GM19240 (cell line): ENCODE measurements at regions not wholly inside any gene's neighbourhood (a gene's known extent, or its start where the extent isn't known, plus 50 kb on each side); places are given as distances from the start of the nearest gene placed in this dataset.

Experiments used
- DNase-seq: peaks from one replicate; pipeline ENCODE4 v3.0.0; 2011; ENCODE audit warnings: low spot score; ENCODE audit not compliant: insufficient read length

- no peak for DNase-seq
Observed at GRCh38 chr16:86864586-86864985, 286.2 kb downstream of the FOXL1 start.

DNA sequence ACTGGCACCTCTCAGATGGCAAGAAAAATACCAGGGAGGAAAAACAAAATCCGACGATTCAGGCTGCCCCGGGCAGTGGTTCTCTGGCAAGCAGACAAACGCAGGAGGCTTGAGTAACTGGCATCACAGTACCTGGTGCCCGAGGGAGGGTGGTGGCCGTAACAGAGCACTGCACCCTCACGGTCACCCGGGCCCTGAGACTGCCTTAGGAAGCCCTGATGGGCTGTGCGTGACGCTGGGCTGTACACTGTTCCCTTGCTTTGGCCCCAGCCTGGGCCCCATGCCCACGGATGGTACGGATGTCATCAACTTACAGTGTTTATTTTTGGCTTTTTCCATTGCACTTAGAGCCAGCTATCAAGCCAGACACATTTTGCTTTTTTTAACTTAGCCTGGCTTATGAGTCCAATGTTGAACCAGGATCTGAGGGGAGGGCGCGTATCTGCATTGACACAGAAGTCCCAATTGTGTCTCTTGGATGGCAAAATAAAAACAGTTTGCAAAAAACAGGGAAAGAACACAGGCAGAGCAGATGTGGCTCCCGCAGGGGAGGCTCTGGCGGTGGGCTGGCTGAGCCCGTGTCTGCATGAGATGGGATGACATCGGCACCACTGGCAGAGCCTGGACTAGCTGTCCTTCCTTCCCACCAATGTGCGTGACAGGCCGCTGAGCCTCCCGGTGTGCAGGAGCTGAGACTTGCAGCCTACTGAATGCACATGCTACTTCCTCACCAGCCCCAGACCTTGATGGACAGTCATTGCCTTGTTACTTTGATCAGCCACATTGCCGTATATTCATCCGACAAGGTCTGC is 287.7 kb downstream of the FOXL1 start:
- no peak for DNase-seq

GRCh38 chr16:86866986-86867722 is 288.8 kb downstream of the FOXL1 start:
- no peak for DNase-seq

DNA sequence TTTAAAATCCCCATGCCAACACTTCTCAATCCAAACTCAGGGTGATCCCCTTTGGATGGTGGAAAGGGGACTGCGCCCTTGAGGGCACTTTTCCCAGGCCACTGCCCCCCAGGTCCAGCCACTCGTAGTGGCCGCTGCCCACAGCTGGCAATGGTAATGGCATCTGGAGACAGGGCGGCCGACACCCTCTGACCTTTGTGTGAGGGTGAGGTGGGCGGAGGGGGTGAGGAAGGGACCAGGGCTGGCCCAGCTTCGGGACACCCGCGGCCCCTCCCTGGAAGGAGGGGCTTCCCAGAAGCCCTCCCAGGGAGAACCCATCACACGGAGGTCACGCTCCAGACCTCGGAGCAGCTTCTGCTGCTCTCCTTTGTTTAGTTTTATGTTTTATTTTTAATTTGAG is 289.7 kb downstream of the FOXL1 start:
- no peak for DNase-seq

GRCh38 chr16:86868786-86869185 is 290.4 kb downstream of the FOXL1 start:
- no peak for DNase-seq

DNA sequence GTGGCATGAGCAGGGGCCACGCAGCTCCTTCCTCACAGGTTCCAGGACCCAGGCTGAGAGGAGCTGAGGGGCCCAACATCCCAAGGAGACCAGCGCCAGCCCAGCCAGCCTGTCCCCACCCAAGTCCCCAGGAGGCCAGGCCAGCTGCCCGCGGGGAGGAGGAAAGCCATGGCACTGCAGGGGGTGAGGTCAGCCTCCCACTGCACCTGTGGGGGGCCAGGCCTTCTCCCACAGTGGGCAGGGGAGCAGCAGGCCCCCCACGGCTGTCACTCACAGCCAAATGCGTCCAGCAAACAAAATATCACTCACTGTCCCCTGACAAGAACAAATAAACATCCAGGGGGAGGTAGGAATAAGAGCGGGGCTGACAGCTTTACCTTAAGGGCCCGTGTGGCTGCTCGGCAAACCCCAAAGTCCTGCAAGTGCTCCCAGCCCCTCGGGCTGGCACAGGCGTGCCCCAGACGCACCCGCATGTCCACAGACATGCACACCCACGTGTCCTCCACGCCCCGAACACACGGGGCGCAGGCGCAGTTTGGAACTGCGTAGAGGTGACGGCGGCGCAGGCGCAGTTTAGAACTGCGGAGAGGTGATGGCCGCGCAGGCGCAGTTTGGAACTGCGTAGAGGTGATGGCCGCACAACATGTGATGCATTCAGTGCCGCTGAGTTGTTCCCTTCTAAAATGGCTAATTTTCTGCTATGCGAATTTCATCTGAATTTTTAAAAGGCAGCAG is 291.1 kb downstream of the FOXL1 start:
- no peak for DNase-seq

DNA sequence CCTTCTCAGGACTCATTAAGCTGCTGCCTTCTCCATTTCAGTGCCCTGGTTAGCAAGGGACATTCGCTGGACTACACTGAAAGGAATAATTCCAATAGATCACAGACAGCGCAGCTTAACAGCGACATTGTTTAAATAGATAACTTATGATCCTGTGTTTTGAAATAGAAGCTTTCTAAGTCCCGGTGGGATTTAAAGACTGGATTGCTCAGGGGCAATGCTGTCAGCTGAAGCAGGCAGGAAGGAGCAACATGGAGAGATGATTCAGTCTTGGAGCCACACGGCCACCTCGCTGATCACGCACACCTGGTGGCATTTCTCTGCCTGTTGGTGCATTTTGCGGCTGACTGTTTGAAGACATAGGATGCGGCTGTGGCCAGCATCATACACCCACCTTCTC is 292.0 kb downstream of the FOXL1 start:
- DNase-seq = no peak

DNA sequence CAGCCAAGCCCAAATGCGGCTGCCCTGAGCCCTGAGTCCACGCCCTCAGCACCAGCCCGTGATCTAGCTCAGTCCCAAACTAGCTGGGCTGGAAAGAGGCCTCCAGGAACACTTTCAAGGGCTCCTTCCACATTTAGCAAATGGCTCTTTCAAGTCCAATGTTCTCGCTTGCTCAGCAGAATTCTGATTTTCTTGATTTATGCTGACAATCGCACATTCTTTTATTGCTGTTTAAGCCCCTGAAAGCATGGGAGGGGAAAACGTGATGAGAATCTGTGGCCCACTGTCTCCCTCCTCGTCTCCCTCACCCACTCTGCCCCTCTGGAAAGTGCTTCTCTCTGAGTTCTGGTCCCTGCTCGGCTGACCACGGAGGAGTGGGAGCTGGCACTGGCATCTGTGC is 293.8 kb downstream of the FOXL1 start:
- no peak for DNase-seq

- no peak for DNase-seq
Observed at GRCh38 chr16:86872833-86873232, 294.5 kb downstream of the FOXL1 start.

GRCh38 chr16:86874141-86874540 is 295.8 kb downstream of the FOXL1 start:
- DNase-seq = peak; percentile 43

- no peak for DNase-seq
Observed at GRCh38 chr16:86876499-86876898, 298.1 kb downstream of the FOXL1 start.

DNA sequence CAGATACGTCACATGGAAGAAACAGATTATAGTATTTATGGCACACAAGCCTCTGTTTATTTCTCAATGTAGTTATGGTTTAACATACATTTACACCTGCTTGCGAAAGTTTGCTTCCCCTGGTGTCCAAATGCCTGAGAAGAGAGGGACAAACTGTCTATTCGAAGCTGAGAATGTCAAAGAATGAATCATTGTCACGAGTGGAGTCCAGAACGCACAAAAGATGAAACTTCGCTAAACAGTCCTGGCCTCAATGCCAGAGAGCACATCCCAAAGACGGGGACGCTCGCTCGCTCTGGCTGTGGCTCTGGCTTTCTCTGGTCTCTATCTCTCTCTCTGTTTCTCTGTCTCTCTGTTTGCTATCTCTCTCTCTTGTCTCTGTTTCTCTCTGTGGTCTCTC is 298.8 kb downstream of the FOXL1 start:
- DNase-seq = no peak

DNA sequence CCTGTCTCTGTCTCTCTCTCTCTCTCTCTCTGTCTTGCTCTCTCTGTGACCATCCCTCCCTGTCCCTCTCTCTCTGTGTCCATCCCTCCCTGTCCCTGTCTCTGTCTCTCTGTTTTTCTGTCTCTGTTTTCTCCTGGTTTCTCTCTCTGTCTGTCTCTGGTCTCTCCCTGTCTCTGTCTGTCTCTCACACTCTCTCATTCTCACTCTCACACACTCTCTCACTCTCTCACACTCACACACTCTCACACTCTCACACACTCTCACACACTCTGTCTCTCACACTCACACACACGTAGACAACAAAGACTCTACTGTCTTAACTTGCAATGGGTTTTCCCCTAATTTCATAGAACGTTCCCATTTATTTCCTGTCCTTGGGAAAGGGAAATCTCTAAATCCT is 299.5 kb downstream of the FOXL1 start:
- DNase-seq = no peak

DNA sequence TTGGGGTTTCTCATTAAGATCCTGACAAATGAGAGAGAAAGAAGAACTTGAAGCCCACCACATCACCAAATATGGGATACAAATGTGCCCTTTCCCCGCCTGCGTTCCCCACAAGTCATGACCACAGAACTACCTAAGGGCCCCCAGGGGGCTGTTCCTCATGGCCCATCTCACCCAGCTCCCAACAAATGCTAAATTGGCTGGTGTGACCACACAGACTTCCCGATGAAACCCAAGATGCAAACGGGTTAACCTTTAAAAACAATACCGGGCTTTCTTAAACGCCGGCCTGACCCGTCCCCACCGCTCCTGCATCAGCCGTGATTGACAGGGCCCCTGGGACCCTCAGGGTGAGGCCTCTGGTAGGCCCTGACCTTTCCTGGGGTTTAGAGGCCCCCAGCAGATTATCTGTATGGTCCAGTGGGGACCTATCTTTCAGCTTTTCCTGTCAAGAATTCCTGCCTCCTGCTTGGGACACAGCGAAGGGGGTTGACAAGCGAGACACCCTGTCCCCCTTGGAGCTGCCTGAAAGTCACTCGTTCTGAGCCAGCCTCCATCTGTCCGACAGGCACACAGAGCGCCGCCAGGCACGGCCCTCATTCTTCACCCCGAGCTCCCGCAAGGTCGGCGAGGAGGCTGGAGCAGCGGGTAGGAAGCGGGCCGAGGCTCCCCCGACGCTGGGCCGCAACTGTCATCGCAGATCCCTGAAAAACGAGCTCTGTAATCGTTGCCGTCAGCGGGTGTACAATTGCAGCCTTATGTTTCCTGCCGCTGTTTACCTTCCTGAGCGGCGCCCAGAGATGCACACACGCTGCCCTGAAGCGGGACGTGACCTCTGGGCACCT is 300.1 kb downstream of the FOXL1 start:
- no peak for DNase-seq

DNA sequence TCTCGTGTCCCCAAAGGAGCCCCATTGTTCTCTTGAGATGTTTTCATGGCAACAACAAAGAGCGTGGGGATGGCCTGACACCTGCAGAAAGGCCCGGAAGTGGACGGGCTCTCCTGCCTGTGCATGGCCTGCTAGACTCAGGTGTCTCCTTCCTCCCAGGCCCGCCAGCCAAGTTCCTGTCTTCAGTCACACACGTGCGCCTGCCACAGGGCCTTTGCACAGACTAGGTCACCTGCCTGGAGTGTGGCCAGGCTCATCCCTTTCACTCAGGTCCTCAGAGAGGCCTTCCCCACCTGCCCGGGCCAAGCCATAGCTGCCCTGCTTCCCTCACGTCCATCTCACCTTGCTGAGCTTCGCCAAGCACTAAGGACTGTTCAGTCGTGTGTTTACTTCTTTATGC is 300.9 kb downstream of the FOXL1 start:
- DNase-seq = no peak

DNA sequence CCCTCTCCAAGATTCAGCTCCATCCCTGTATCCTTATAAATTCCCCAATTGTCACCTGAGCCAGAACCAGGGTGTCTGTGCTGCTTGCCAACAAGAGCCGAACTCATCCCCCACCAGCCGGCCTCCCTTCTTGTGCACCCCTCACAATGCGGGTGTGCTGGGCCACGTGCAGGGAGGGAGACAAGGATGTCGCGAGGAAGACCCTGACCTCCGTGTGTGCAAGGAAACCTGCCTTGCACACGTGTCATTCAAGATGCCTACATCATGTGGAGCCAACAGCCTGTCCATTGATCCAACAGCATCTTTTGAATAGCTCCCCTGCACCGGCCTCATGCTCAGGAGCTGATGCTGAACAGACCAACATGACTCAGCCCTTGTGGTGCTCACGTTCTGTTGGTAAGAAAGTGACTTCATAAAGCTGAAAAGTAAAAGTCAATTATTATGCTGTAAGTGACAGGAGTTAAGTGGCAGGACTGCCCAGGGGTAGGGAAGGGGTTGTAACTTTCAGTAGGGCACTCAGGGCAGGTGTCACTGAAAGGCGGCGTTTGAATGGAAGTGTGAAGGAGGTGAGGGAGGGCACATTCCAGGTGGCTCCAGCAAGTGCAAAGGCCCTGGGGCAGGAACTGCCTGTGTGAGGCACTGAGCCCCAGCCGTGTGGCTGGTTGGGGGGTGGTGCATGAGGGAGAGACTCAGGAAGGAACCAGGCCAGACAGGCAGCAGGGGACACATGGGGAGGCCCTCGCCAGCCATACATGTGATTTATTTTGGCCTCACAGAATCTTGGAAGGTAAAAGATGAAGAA is 302.2 kb downstream of the FOXL1 start:
- no peak for DNase-seq

DNA sequence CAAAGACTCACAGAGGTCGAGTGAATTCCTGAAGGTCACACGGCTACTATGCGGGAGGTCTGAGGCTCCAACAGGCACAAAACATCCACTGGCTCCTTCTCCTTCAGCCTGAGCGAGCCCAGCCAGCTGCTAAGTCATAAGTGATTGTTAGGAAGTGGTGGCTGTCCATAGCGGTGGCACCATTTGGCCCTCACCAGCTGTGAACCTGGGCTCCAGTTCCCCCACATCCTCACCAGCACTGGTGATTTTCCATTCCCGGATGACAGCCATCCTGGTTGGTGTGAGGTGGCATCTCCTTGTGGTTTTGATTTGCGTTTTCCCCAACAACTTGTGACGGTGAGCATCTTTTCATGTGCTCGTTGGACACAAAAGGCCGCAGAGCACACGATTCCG is 302.8 kb downstream of the FOXL1 start:
- no peak for DNase-seq

- DNase-seq = no peak
Observed at GRCh38 chr16:86881861-86882273, 303.5 kb downstream of the FOXL1 start.

DNA sequence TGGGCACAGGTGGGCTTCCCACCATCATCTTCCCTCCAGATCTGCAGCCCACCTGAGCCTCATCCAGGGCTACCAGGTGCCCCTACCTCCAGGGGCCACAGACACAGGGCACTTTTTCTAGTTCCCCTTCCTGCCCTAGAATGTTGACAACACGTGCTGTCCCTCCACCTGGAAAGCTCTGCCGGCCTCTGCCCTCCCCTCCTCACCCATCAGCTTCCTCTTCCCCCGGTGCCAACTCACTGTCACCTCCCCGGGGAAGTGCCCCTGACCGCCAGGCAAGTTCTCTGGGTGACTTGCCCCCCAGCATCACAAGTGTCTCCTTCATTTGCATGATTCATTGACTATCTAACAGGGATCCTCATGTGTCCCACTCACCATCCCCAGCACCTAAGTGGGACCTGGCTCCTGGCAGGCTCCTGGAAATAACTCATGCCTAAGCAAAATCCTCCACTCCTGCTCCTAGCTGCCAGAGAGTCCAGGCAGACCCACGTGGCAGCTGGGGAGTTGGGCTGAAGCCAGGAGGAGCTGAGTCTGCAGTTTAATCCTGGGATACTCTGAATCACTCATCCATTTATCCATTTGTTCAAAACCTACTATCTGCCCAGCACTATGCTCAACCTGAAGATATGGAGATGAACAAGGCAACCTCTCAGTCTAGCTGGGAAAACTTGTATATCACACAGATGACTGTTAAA is 304.4 kb downstream of the FOXL1 start:
- no peak for DNase-seq
